Upper lobe of left lung (tissue), 4 donors: ENCODE measurements at regions not wholly inside any gene's neighbourhood (a gene's known extent, or its start where the extent isn't known, plus 50 kb on each side); places are given as distances from the start of the nearest gene placed in this dataset.
"Not testable (repeated sequence)": the region's sequence is repeated elsewhere in the genome, so short reads cannot be mapped to it uniquely, and the experiment has no call there.

ENCODE experiments used
- EP300 ChIP-seq, 4 donors: sonication (generic); formaldehyde crosslinking; IDR thresholded peaks; one replicate each; pipeline ENCODE4 v1.5.1; 2017; ENCODE audit warnings: antibody characterized with exemption in 4 of 4, control low read depth in 2 of 4
- POLR2A ChIP-seq, 4 donors: fragments of 450-650 bp; IDR thresholded peaks; one replicate each; pipeline ENCODE4 v1.5.1; 2016 to 2017; ENCODE audit warnings: antibody characterized with exemption in 4 of 4, mild to moderate bottlenecking in 2 of 4
- POLR2AphosphoS5 ChIP-seq, 2 donors: sonication (generic); formaldehyde crosslinking; IDR thresholded peaks; one replicate each; pipeline ENCODE4 v1.5.1; 2017; ENCODE audit warnings: antibody characterized with exemption in 2 of 2
- TF ChIP-seq, protein P1 (sequence below), 6 experiments: fragments of 450-650 bp in 4 of 6; fragments of 200-600 bp in 2 of 6; sonication (generic) in 2 of 6; IDR thresholded peaks; one replicate each; pipeline ENCODE4 v1.5.1; 2016 to 2019; ENCODE audit warnings: antibody characterized with exemption in 6 of 6

DNA sequence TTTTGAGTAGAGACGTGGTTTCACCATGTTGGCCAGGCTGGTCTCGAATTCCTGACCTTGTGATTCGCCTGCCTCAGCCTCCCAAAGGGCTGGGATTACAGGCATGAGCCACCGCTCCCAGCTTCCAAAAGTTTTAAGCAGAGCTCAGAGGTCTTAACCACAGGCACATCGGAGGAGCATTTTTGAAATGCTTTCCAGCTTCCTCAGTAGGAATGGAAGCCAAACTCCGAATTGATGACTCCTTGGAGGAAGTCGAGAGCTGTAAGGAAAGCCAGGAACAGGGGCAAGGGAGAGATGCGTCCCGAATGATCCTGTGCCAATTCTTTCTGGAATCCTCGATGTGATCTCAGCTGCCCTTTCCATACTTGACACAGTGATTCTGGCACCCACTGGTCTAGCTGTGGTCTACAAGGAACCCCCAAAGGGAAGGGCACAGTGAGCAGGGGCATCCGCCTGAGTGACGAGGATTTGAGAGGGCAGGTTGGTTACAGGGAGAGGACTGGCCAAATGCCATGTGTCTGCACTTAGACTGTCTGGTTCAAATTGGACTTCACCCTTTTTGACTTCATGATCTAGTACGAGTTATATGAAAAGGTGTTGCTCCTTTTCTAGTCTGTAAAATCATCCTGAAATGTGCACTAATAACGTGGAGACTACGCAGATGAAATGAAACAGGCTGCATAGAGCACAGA, 138.2 kb downstream of the ADRA2C start:
- TF ChIP-seq, protein P1, sequence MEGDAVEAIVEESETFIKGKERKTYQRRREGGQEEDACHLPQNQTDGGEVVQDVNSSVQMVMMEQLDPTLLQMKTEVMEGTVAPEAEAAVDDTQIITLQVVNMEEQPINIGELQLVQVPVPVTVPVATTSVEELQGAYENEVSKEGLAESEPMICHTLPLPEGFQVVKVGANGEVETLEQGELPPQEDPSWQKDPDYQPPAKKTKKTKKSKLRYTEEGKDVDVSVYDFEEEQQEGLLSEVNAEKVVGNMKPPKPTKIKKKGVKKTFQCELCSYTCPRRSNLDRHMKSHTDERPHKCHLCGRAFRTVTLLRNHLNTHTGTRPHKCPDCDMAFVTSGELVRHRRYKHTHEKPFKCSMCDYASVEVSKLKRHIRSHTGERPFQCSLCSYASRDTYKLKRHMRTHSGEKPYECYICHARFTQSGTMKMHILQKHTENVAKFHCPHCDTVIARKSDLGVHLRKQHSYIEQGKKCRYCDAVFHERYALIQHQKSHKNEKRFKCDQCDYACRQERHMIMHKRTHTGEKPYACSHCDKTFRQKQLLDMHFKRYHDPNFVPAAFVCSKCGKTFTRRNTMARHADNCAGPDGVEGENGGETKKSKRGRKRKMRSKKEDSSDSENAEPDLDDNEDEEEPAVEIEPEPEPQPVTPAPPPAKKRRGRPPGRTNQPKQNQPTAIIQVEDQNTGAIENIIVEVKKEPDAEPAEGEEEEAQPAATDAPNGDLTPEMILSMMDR (IDR thresholded peaks at IDR 0.05), result not testable (repeated sequence)
- TF ChIP-seq POLR2A, EP300, POLR2AphosphoS5 (IDR thresholded peaks at IDR 0.05): not testable (repeated sequence)
